NCI-H2107 (cell line): ENCODE measurements at regions not wholly inside any gene's neighbourhood (a gene's known extent, or its start where the extent isn't known, plus 50 kb on each side); places are given as distances from the start of the nearest gene placed in this dataset.

Source experiments
- DNase-seq: peaks from one replicate; lab custom pipeline; 2025; lab: John Stamatoyannopoulos, UW

DNA sequence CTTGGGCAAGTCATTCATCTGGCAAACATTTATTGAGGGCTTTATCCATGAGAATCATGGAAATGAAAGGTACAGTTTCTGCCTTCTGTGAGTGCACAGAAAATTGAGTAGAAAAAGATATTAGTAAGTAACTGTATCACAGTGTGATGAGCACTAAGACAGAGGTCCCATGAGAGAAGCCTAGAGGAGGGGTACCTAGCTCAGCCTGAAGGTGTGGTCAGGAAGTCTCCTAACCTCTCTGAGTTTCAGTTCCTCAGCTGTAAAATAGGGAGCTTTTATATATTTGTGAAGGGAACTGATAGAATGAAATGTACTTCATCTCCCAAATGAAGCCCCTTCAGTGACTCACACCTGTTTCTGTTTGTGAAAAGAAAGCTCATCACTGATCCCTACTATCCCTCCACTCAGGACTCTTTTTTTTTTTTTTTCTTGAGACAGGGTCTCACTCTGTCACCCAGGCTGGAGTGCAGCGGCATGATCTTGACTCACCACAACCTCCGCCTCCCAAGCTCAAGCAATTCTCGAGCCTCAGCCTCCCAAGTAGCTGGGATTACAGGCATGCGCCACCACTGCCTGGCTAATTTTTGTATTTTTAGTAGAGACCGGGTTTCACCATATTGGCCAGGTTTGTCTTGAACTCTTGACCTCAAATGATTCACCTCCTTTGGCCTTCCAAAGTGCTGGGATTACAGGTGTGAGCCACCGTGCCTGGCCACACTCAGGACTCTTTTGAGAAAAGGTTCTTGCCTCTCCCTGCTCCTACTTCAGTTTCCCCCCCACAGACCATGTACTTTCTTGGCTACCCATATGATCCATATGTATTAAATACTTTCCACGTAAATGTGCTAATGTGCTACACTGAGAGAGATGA lies 93.7 kb upstream of the FUT8 start:
- DNase-seq, result no peak

DNA sequence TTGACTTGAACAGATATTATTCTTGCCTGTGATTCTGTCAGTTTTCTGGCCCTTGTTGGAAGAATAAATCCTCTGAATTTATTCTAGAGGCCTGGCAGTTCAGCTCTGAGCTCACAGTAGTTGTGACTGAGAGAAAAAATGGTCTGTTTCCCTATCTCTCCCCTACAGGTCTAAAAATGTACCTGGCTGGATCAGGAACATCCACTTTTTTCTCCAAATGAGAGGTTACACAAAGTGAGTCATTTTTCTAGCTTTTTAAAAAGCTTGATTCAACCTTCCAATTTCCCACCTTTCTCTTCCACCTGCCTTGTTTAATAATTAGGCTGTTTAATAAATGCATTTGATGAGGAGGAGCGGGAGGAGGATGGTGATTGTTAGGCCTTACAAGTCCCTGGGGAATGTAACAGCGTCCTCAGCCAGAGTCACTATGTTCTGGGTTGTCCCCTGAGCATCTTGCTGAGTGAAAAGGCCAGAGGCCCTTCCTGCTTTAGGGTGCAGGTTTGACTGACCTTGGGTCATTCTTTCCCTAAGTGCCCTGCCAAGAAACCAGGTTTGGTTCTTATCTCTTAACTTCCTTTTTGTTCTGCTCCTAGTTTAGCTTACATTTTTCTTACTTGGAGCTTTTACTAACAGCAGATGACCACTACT lies 91.7 kb upstream of the FUT8 start:
- DNase-seq, result no peak

DNA sequence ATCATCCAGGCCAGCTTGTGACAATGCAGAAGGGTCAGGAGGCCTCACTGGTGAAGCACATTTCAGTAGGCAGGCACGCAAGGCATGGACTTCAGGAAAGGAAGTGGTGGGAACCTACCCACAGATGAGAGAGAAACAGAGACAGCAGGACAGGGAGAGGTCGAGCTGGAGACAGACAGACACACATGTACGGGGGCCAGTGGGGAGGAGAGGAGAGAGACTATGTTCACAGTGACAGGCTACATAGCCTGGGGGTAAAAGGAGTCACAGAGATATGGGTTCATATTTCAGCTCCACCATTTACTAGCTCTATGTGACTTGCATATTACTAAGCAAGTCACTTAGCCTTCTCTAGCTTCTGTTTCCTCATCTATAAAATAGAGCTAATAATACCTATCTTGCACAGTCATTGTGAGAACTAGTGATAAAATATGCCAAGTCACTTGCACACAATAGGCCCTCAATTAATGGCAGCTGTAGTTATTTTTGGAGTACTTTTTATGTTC lies 91.1 kb upstream of the FUT8 start:
- no peak for DNase-seq

DNA sequence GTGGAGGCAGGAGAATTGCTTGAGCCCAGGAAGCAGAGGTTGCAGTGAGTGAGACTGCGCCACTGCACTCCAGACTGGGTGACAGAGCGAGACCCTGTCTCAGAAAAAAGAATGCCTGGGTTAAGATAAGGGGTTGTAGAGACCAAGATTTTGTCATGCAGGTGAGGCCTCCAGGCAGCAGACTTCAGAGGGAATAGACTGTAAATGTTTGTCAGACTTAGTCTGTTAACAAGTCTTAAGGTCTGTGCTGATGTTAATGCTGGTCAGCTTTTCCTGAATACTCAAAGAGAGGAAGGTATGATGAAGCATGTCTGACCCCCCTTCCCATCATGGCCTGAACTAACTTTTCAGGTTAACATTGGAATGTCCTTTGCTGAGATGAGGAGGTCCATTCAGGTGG lies 83.0 kb upstream of the FUT8 start:
- DNase-seq, result no peak

DNA sequence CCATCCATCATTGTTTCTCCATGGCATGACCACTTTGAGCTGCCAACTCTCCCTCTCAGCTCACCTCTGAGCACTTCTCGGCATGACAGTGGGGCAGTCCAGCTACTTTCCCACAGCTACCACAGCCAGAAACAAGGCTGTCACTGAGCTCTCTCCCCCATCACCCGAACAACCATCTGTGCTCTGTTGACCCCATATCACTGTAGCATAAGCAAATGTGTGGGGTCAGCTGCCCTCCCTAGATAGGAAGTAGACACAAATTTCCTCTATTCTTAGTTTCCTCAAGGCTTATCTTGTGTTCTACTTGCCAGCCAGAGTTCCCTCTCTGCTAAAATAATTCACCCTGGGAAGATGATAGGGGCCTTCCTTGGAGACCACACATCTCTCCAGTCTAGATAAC lies 82.6 kb upstream of the FUT8 start:
- DNase-seq, result no peak

DNA sequence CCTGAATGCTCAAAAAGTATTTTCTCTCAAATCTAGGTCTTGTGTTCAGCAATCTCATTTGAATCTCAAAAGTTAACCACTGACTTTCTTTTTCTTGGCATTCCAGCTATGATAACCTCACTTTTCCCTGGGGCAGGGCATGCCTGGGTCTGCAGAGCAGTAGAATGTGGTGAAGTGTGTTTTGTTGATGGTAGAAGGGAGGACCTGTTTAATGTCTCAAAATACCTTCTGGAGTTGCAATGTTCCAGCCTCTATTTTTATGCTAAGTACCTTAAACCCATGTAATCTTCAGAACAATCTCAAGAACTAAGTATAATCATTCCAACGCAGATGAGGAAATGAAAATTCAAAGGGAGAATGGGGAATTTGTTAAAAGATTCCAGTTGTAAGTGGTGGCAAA lies 82.1 kb upstream of the FUT8 start:
- no peak for DNase-seq

DNA sequence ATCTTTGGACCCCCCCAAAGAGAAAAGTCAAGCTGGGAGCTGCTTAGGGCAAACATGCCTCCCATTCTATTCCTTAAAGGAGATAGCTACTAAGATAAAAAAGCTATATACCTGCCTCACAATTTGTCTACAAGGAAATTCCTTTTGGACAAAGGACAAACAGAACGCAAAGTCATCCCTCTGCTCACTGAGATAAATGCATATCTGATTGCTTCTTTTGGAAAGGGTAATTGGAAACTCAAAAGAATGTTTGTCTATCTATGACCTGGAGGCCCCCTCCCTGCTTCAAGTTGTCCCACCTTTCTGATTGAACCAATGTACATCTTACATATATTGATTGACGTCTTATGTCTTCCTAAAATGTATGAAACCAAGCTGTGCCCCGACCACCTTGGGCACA lies 80.9 kb upstream of the FUT8 start:
- DNase-seq, result no peak

DNA sequence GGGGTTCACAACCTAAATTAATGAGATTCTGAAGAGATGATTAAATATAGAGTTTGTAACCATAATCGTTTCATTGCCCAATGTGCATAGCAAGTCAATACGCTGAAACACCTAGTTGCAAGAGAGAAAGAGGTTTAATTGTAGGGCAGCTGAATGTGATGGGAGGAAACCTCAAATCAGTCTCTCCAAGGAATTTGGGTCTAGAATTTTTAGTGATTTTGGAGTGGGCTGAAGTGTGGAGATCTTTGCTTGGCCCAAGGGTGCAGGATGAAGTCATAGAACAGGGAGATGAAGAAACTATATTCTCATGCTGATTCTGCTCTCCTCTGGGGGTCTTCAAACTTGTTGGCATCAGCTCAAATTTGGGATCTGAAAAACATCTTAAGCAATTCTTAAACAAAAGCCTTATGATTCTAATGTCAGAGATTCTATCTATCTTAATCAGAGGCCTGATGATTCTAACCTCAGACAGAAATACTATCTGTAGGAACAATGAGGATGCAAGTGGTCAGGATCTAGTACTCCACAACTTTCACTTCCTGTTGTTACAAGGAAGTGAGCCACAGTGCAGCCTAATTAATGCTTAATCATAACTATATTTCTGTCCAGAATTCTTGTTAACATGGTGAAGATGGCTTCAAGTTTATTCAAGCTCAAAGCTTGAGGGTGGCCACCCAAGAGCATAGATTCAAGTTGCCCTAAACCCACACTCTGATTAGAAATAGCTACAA lies 80.2 kb upstream of the FUT8 start:
- DNase-seq, result no peak

DNA sequence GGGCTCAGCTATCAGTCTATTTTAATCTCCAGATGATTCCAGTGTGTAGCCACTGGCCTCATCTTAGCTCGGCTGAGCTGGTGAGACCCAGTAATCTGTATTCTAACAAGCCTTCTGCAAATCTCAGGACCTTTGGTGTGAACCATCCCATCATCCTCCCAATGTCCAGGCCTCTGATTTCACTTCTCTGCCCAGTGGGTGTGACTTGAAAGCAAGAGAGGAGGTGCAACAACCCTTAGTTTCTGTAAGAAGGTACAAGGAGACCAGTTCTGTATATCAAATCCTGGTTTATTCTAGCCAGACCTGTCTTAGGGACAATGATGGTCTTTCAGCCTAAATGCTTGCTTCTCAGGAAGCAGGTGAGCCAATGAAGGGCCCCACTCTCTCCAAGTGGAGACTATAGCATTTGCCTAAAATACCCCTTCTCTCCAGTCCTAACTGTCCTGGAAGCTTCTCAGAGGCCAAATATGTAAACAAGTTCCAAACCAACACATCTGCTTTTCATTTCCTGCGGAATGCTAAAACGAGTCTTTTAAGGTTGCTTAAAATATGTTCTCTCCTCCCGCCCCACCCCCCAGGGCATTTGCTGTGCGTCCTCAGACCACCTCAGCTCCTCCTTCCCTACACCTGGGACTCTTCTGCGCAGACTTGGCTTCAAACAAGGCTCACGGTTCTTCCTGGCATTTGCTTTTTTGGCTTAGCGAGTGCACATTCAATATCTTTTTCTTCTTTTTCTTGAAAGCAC lies 78.4 kb upstream of the FUT8 start:
- no peak for DNase-seq

DNA sequence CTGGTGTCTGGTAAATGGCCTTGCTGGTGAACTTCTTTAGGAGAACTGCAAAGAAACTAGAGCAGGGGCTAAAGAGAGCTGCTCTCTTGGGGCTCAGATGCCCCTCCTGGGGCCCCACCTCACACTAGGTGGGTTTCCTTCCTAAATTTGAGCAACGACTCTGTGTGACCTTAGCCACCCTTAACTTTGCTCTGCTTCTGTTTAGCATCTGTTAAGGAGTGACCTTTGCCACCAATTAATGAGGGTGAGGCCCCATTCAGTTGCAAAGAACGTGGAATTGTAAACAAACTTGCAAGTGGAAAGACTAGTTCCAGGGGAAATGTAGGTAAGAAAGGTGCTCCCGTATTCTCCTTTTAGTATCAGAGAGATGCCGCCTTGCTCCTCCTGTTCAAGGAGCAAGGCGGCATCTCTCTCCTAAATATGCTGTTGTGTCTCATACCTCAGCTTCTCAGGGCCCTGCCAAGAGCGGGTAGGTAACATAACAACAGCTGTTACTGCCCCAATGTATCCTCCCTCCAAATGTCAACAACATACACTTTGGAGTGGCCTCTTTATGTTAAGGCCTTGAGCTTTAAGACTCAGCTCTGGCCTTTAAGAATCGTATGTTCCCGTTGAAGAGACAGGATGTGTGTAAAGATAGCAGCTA lies 77.6 kb upstream of the FUT8 start:
- DNase-seq, result no peak

DNA sequence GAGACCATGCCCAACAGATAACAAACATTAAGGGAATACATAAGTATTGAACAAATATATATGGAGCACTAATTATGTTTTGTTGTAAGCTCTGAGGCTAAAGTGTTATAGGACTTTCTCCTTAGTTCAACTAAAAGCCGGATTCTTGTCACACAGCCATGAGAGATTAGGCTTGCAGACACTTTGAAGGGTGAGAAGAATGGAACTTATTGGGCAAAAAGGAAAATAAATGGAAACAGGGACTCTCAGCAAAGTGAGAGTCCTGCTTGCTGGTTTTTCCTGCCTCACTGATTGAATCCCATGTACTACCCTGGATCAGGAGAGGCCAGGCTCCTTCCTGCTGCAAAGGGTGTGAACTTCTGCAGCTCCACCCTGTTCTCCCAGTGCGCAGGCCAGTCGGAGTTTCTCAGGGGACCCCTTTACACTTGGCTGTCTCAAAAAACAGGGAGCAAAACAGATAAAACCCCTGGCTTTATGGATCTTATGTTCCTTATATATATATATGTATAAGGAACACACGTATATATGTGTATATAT lies 77.1 kb upstream of the FUT8 start:
- DNase-seq, result no peak

DNA sequence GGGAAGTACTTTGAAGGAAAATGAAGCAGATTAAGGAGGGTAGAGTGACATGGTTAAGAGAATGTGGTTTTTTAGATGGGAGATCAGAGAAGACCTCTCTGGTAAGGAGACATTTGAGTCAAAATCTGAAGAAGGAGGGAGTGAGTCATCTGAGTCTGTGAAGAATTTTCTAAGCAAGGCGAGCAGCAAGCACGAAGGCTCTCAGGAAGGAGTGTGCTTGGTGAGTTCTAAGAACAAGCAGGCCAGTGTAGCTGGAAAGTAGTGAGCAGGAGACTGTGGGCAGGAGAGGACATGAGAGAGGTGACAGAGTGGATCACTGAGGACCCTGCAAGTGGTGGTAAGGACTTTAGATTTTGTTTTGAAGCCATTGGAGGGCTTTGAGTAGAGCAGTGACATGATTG lies 76.3 kb upstream of the FUT8 start:
- DNase-seq, result no peak

DNA sequence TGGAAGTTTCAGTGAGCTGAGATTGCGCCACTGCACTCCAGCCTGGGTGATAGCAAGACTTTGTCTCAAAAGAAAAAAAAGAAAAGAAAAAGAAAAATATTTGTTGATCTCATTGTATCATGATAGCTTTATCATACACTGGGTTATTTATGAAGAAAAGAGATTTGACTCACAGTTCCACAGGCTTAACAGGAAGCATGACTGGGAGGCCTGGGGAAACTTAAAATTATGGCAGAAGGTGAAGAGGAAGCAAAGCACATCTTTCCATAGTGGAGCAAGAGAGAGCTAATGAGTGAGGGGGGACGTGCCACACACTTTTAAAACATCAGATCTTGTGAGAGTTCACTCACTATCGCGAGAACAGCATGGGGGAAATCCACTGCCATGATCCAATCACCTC lies 72.7 kb upstream of the FUT8 start:
- no peak for DNase-seq

DNA sequence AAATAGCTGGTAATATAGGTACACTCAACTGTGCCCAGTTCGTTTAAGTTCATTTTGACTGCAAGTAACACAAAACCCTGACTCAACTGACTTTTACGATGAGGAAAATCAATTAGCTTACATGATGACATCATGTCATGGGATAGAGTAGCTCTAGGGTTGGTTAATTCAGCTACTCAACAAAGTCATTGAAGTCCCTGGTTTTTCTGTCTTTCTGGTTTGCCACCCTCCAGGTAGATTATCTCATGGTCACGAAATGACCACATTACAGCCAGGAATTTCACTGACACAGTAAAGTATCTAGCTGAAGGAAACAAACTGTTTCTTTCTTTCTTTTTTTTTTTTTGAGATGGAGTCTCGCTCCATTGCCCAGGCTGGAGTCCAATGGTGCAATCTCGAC lies 68.5 kb upstream of the FUT8 start:
- DNase-seq, result no peak

DNA sequence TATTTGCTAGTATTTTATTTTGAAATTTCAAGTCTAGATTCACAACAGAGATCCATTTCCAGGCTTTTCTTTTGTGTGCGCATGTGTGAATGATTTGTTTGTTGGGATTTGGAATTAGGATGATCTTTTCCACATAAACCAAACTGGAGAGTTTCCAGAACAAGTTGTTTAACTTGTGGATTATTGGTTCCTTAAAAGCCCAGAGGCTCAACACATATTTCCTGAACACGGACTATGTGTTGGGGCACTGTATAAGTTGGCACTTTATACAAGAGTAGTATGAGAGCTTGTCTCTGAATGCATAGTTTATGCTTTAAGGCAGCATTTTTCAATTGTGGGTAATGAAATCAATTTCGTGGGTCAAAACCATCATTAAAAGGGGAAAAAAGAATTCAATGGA lies 67.3 kb upstream of the FUT8 start:
- no peak for DNase-seq

DNA sequence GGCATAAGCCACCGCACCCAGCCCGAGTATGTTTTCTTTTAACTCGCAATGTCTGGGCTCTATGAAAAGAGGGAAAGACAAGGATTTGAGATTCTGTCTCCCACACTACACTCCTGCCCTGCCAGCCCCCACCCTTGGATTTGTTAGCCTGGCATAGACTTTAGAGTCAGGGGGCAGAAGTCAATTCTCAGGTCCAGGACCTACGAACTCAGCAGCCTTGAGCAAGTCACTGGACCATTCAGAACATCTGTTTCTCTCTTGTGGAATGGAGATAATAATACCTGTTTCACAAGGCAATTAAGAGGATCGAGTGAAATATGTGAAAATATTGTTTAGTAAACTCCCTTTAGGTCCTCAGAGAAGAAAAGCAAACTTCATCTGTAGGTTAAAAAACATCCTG lies 66.1 kb upstream of the FUT8 start:
- no peak for DNase-seq

DNA sequence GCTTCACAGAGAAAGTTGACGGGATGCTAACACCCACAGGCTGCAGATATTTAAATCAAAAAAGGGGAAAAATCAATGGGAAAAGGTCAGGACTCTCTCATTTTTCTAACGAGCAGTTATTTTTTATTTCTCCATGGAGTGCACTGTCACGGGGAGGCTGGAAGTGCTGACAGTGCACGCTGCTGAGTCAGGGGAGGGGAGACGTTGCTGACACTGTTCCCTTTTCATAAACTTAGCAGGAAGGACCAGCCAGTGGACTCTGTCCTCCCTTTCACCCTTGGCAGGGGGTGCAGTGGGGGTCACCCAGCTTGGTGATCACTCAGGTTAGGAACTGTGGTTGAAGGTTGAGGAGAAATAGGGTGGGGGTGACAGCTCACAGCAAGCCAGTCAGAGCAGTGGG lies 65.6 kb upstream of the FUT8 start:
- DNase-seq, result no peak

DNA sequence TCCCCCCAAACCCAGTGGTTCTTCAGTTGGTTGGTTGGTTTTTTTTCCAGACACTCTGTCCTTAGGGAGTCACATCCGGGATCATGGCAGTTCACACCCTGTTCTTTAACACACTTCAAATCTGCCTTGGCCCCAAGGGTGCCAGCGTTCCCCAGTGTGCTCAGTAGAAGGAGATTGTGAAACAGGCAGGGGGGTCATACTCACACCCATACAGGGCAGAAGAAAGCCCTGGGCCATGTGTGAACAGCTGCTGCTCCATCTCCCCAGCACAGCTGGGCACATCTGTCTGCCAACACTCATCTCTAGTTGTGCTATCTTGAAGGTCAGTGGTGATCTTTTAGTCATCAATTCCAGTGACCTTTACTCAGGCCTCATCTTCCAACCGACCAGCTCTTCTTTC lies 64.4 kb upstream of the FUT8 start:
- DNase-seq, result no peak

DNA sequence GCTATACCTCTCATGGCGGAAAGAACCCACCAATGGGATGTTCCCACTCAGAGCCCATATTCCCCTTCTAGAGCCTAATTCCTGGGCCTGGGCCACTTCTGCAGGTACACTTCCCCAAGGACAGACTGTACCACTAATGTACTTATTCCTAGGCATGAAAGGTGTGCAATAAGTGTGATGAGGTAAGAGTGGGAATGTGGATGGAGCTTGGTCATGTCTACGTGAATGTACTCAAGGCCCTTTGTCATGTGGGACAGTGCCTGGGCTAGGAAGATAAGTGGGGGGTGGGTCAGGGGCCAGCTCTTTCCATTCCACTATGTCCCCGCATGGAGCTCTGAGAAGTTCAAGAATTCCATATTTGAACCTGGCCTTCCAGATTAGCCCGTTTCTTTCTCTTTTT lies 63.4 kb upstream of the FUT8 start:
- DNase-seq, result no peak

DNA sequence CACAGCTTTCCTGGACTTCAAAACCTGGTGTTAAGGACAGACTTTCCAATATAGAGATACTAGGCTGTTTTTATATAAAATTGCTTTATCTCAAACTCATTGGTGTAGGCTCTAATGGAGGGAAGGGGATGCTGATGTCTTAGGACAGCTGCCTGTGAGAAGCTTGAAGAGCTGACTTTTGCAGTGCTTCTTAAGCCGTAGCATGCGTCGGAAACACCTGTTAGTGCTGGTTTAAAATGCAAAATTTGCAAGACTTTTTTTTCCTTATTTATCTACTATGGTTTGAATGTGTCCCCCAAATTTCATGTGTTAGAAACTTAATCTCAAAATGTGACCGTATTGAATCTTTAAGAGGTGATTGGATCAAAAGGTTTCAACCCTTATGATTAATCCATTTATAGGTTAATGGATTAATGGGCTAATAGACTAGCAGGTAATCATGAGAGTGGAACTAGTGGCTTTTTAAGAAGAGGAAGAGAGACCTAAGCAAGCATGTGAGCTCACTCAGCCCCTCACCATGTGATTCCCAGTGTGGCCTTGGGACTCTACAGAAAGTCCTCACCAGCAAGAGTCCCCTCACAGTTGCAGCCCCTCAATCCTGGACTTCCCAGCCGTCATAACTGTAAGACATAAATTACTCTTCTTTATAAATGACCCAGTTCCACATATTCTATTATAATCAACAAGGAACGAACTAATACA lies 60.9 kb upstream of the FUT8 start:
- DNase-seq, result no peak
